ENCODE measurements at regions not wholly inside any gene's neighbourhood (a gene's known extent, or its start where the extent isn't known, plus 50 kb on each side); places are given as distances from the start of the nearest gene placed in this dataset.
"Not testable (repeated sequence)": the region's sequence is repeated elsewhere in the genome, so short reads cannot be mapped to it uniquely, and the experiment has no call there.

GRCh38 chr9:31587146-31587545 lies 797.3 kb upstream of the ACO1 start:
- no peak for DNase-seq (ENCODE audit: low read depth)

DNA sequence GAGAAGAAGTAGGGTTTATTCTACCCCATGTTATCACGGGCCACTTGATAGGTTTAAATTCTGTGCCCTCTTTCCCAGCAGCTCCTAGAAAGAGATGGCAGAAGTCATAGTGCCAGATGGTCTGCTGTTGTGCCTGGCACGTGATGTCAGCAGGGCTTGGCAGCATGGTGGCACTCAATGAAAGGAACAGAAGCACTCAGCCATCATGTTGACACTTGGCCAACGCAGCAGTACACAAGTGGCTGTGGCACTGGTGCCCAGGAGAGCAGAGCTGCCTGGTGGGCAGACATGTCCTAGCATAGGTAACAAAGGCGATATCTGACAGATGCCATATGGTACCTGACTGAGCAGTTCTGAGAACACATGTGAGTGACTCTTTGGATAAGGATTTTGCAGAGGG lies 796.4 kb upstream of the ACO1 start:
- no peak for DNase-seq (ENCODE audit: low read depth)

GRCh38 chr9:31588756-31589155 lies 795.7 kb upstream of the ACO1 start:
- DNase-seq (ENCODE audit: low read depth), result no peak

GRCh38 chr9:31590091-31590490 lies 794.4 kb upstream of the ACO1 start:
- no peak for DNase-seq (ENCODE audit: low read depth)

DNA sequence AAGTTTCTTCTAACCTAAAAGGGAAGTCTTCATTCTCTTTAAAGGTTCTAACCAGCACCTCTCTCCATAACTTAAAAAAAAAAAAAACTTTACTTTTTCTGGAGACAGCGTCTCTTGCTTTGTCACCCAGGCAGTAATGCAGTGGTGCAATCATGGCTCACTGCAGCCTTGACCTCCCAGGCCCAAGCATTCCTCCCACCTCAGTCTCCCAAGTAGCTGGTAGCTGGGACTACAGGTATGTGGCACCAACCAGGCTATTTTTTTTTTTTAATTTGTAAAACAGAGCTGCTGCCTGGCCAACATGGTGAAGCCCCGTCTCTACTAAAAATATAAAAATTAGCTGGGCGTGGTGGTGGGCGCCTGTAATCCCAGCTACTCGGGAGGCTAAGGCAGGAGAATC lies 787.4 kb upstream of the ACO1 start:
- DNase-seq (ENCODE audit: low read depth), result not testable (repeated sequence)

GRCh38 chr9:31597977-31598376 lies 786.5 kb upstream of the ACO1 start:
- DNase-seq (ENCODE audit: low read depth), result no peak

DNA sequence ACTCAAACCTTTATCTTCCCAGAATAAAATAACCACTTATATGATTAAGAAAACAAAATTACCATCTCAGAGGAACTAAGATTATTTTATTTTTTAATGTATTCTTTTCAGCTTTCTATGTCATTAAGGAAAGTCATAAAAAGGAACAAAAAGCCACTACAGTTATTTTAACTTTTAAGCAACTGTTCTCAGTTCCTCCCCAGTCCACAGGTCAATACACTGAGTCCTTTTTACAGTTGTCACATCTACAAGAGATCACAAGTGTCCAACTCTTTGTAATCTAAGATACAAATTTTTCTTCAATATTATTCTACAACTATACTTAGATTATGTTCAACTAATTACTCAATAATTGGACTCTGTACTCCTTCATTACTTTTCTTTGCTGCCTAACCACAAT lies 782.8 kb upstream of the ACO1 start:
- DNase-seq (ENCODE audit: low read depth), result no peak

DNA sequence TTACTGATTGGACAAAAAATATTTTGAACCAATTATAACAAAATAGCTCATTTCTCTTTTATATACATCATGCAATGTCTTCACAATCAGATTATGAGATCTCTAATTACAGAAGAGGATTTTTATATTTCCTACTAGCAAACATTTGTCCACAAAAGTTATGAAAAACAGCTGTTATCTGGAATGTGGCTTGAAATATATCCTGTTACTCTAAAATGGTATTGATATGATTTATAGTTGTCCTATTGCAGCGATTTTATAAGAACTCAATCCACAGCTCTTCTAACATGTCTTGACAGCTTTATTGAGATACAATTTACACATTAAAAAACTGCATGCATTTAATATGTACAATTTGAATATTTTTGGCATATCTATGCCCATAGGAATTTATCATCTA lies 779.9 kb upstream of the ACO1 start:
- no peak for DNase-seq (ENCODE audit: low read depth)

- no peak for DNase-seq (ENCODE audit: low read depth)
Measured at GRCh38 chr9:31605164-31605563, 779.3 kb upstream of the ACO1 start.

- no peak for DNase-seq (ENCODE audit: low read depth)
Measured at GRCh38 chr9:31606678-31607077, 777.8 kb upstream of the ACO1 start.

DNA sequence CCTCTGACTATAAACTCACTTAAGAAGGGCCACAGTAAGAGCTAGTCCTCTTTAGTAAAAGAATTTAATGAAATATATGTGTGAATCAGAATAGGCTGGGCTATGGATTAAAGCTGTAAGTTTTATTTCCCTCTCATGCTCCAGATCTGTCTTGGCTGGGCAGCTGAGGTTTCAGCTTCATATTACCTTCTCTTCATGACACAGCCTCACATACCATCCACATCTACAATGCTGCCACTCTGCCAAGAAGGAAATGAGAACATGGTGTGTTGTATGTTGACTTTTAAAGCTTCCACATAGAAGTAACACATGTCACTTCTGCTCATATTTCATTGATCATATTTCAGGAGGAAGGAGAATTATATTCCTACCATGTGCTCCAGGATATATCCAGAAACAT lies 776.0 kb upstream of the ACO1 start:
- no peak for DNase-seq (ENCODE audit: low read depth)

DNA sequence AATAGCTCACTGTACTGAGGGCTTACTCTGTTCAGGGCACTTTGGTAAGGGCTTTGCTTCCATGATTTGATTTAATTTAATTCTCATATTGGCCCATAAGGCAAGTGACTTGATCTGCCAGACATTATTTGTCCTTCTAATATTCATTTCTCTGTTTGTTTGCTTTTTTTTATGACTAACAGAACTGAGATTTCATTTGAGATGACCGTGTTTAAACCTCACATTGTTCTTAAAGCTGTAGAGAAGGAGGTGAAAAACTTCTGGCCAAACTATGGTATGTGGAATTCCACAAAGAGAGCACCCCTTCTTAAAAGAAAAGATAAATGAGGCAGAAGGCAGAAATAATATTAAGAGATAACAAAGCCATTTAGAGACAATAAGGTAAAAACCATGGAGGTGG lies 775.6 kb upstream of the ACO1 start:
- no peak for DNase-seq (ENCODE audit: low read depth)

GRCh38 chr9:31612336-31613030 lies 772.0 kb upstream of the ACO1 start:
- no peak for DNase-seq (ENCODE audit: low read depth)

GRCh38 chr9:31615966-31616365 lies 768.5 kb upstream of the ACO1 start:
- DNase-seq (ENCODE audit: low read depth), result no peak

DNA sequence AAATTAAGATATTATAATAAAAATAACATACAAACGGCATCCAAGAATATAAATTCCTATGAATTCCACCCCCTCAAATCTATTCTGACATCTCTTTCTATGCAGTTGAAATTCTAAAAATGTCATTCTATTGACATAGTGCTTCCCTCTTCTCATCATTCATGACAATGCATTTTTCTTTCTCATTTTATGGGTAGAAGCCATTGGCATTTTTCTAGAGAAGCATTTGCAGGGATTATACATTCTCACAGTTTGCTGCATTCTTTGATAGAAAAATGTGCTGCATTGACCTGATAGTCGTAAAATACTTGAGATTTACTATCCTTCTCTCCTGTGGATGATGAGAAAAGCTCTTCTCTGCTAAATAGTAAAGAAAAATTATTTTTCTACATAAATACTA lies 760.9 kb upstream of the ACO1 start:
- no peak for DNase-seq (ENCODE audit: low read depth)

DNA sequence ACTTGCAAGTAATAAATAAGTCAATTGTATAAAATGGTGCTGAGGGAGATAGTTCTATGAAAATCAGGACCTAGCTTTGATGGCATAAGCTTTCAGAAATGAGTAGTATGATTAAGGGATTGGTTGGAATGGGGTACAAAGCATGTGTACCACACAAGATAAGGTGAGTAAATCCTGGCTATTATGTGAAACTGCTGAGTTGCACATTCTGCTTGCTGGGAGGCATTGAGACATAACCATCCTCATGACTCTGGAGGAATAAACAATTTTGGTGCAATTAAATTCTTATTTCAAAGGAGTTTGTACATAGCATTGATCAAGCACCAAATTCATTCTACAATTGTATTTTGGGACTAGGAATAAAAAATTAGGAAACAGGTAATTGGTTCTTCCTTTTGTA lies 755.2 kb upstream of the ACO1 start:
- no peak for DNase-seq (ENCODE audit: low read depth)

DNA sequence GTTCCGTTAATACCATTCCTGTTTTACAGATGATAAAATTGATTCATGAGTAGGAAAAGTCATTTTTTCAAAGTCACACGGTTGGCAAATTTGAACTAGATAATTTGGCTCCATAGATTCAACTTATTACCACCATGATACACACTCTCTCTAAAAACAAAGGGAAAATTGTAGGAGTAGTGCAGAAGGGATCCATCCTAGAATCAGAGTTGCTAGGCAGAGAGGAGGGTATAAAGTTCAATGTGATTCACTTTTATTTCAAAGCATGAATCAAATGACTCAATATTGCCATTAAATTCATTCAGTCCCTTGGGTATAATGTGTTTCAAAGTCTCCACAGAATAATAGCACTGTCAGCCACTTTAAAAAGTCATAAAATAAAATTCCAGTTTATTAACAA lies 747.2 kb upstream of the ACO1 start:
- no peak for DNase-seq (ENCODE audit: low read depth)

DNA sequence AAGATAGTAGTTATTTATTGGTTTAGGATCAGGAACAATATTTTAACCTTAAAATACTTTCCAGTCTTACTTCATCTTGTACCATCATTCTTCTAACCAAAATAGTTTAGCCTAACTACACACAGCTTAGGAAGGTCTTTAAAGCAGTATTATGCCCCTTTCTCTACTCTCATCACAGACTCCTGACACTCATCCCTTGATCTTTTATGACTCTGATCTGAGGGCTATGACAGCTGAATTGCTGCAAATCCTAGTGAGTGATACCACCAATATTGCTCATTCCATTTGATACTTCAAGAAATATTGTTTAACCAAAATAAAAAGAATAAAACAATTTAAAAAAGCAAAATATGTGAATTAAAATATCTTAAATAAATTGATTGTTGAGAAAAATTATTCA lies 746.6 kb upstream of the ACO1 start:
- no peak for DNase-seq (ENCODE audit: low read depth)

DNA sequence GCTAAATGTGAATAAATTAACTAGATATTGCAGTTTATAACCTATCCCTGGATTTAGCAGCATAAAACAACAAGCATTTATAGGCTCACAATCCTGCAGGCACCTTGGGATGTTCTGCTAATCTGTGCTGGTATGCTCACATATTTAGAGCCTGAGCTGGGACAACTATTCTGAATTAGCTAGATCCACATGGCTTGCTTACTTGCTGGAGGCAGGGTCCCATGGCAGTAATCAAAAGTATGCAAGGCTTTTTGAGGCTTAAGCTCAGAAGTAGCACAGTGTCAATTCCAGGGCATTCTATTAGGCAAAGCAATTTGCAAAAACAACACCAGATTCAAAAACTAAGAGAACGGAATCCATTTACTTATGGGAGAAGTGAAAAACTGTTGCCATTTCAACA lies 745.0 kb upstream of the ACO1 start:
- no peak for DNase-seq (ENCODE audit: low read depth)

- no peak for DNase-seq (ENCODE audit: low read depth)
Measured at GRCh38 chr9:31669311-31669710, 715.1 kb upstream of the ACO1 start.

- no peak for DNase-seq (ENCODE audit: low read depth)
Measured at GRCh38 chr9:31671011-31671410, 713.4 kb upstream of the ACO1 start.

- DNase-seq (ENCODE audit: low read depth), result no peak
Measured at GRCh38 chr9:31674264-31674663, 710.2 kb upstream of the ACO1 start.

- no peak for DNase-seq (ENCODE audit: low read depth)
Measured at GRCh38 chr9:31677415-31677814, 707.0 kb upstream of the ACO1 start.

- DNase-seq (ENCODE audit: low read depth), result no peak
Measured at GRCh38 chr9:31677877-31678276, 706.6 kb upstream of the ACO1 start.

DNA sequence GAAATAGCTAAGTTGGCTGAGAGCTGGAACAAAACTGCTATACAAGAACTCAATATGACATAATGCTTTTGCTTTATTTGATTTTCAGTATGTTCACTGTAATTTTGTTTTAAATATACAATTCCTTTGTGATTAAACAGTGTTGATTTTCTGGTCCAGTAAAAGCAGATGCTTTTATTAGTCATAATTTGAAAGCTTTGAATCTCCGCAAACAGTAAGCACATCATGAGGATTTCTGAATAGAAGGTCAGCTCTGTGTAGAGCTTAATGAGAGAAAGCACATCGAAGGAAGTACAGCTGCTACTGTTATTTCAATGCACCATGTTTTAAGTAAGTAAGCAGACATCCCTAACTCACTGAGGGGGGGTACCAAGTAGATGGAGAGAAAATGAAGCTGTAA lies 701.3 kb upstream of the ACO1 start:
- no peak for DNase-seq (ENCODE audit: low read depth)

Data from stimulated activated CD4-positive, alpha-beta T cell treated with anti-CD3 and anti-CD28 coated beads, Interleukin-2, amount 100 ng/mL, for 4 hours (primary cell).